ENCODE measurements at regions not wholly inside any gene's neighbourhood (a gene's known extent, or its start where the extent isn't known, plus 50 kb on each side); places are given as distances from the start of the nearest gene placed in this dataset.
"Not testable (repeated sequence)": the region's sequence is repeated elsewhere in the genome, so short reads cannot be mapped to it uniquely, and the experiment has no call there.

- Histone ChIP-seq H2AK5ac (ENCODE audit: low read depth, low read length) (no peak overlapping the region), H2BK15ac (ENCODE audit: low read length) (no peak overlapping the region), H3K18ac (ENCODE audit: low read length) (no peak overlapping the region), H3K4ac (ENCODE audit: low read length) (no peak overlapping the region), H2BK12ac (ENCODE audit: low read length) (no peak overlapping the region), H3K27ac (replicated peaks; ENCODE audit: low read length) (no peak overlapping the region), H3K4me3 (ENCODE audit: low read length in 2 of 2) (no peak overlapping the region), H3K23ac (ENCODE audit: low read depth, low read length, poor library complexity) (no peak overlapping the region), H3K9ac (ENCODE audit: low read depth, low read length, poor library complexity) (no peak overlapping the region), H3K14ac (ENCODE audit: low read length) (no peak overlapping the region), H2AFZ (ENCODE audit: low read length) (no peak overlapping the region), H3K9me3 (replicated peaks in 1 of 2; ENCODE audit: control insufficient read depth in 2 of 2, insufficient read depth in 1 of 2, low read depth in 1 of 2, low read length in 2 of 2) (peaks cover 2 to 9% of the 10 kb centered on the region in 2 donors), H2BK5ac (ENCODE audit: low read length) (no peak overlapping the region), H4K91ac (ENCODE audit: low read depth, low read length, poor library complexity) (no peak overlapping the region), H3K79me1 (ENCODE audit: low read depth, low read length) (no peaks in the 10 kb centered on the region), H3K36me3 (replicated peaks in 1 of 2; ENCODE audit: control insufficient read depth in 2 of 2, insufficient read depth in 2 of 2, low read length in 2 of 2) (no peaks in the 10 kb centered on the region), H3K4me1 (ENCODE audit: control insufficient read depth in 2 of 2, insufficient read depth in 1 of 2, low read depth in 1 of 2, low read length in 2 of 2) (no peaks in the 10 kb centered on the region), H3K27me3 (ENCODE audit: control insufficient read depth in 3 of 3, insufficient read depth in 3 of 3, low read depth in 1 of 3, low read length in 3 of 3) (no peaks in the 10 kb centered on the region), H3K4me2 (ENCODE audit: insufficient read depth, low read length, poor library complexity, severe bottlenecking) (no peak overlapping the region), H4K8ac (ENCODE audit: low read depth, low read length) (no peak overlapping the region), H2BK120ac (ENCODE audit: low read depth, low read length) (no peak overlapping the region)
- DNase-seq (ENCODE audit: low spot score), result no peak
- no CpG with 5 or more reads among the region's 2 CpGs for WGBS, 2 donors (ENCODE audit: extremely low coverage in 2 of 2, insufficient read length in 2 of 2, insufficient replicate concordance in 1 of 2)
Observed at GRCh38 chr13:104608331-104608730, 1542.1 kb upstream of the SLC10A2 start.

- no CpG with 5 or more reads among the region's 7 CpGs for WGBS, 2 donors (ENCODE audit: extremely low coverage in 2 of 2, insufficient read length in 2 of 2, insufficient replicate concordance in 1 of 2)
- not testable (repeated sequence) for H3K79me1 ChIP-seq (ENCODE audit: low read depth, low read length); H3K27ac ChIP-seq (replicated peaks; ENCODE audit: low read length); DNase-seq (ENCODE audit: low spot score); H2AK5ac ChIP-seq (ENCODE audit: low read depth, low read length); H3K4ac ChIP-seq (ENCODE audit: low read length); H3K36me3 ChIP-seq (replicated peaks in 1 of 2; ENCODE audit: control insufficient read depth in 2 of 2, insufficient read depth in 2 of 2, low read length in 2 of 2); H2BK5ac ChIP-seq (ENCODE audit: low read length); H3K4me1 ChIP-seq (ENCODE audit: control insufficient read depth in 2 of 2, insufficient read depth in 1 of 2, low read depth in 1 of 2, low read length in 2 of 2); H2BK120ac ChIP-seq (ENCODE audit: low read depth, low read length); H2BK12ac ChIP-seq (ENCODE audit: low read length); H3K4me2 ChIP-seq (ENCODE audit: insufficient read depth, low read length, poor library complexity, severe bottlenecking); H2AFZ ChIP-seq (ENCODE audit: low read length); H3K23ac ChIP-seq (ENCODE audit: low read depth, low read length, poor library complexity); H3K14ac ChIP-seq (ENCODE audit: low read length); H3K18ac ChIP-seq (ENCODE audit: low read length); H3K9me3 ChIP-seq (replicated peaks in 1 of 2; ENCODE audit: control insufficient read depth in 2 of 2, insufficient read depth in 1 of 2, low read depth in 1 of 2, low read length in 2 of 2); H2BK15ac ChIP-seq (ENCODE audit: low read length); H3K4me3 ChIP-seq (ENCODE audit: low read length in 2 of 2); H4K91ac ChIP-seq (ENCODE audit: low read depth, low read length, poor library complexity); H3K27me3 ChIP-seq (ENCODE audit: control insufficient read depth in 3 of 3, insufficient read depth in 3 of 3, low read depth in 1 of 3, low read length in 3 of 3); H3K9ac ChIP-seq (ENCODE audit: low read depth, low read length, poor library complexity); H4K8ac ChIP-seq (ENCODE audit: low read depth, low read length)
Observed at GRCh38 chr13:104605435-104605834, 1539.2 kb upstream of the SLC10A2 start.

DNA sequence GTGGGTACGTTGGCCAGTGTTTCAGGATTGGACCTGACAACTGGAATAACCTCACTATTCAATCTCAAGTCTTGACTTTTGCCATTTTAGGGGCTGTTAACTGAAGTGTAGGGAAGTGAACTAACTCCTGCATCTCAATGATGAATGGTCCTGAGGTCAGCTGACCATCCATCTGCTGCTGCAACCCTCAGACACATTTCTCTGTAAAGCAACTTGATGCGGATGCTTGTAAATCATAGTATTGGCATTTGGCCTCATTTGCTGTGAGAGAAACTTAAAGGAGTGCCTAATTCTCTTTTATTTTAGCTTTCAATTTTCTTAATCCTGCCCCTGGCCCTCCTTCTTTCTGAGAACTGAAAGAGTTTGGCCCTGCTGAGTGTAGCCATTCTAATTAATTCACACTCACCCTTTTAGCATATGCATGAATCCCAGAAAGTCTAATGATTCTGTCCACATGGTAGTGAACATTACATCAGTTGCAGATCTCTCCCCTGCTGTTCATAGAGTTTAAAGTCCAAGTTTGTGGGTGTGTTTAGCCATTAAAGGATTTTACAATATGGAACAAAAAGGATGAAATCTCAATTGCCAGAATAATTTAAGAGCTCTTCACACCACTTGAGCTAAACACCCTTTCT lies 1531.4 kb upstream of the SLC10A2 start:
- DNase-seq (ENCODE audit: low spot score), result no peak
- no peaks in the 10 kb centered on the region for H3K9me3 ChIP-seq (replicated peaks in 1 of 2; ENCODE audit: control insufficient read depth in 2 of 2, insufficient read depth in 1 of 2, low read depth in 1 of 2, low read length in 2 of 2)

DNA sequence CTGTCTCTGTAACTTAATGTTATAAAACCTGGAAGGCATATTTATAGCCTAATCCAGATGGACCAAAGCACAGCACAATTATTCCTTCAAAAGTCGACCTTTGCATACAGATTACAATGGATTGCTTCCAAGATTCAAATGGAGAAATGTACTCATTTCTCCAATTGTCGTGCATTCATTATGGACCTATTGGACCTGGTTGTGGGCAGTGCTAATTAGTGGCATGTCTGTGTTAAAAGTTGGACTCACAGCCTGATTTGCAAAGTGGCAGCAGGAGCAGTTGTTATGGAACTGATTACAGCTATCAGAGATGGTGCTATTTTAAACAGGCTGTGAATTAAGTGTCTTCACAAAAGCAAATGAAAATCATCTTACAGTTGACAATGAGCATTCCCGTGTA lies 1529.3 kb upstream of the SLC10A2 start:
- no peak overlapping the region for H3K27ac ChIP-seq (replicated peaks; ENCODE audit: low read length)
- no peaks in the 10 kb centered on the region for H3K27me3 ChIP-seq (ENCODE audit: control insufficient read depth in 3 of 3, insufficient read depth in 3 of 3, low read depth in 1 of 3, low read length in 3 of 3)
- DNase-seq (ENCODE audit: low spot score), result no peak
- H3K18ac ChIP-seq (ENCODE audit: low read length), result no peak overlapping the region
- H2AK5ac ChIP-seq (ENCODE audit: low read depth, low read length), result no peak overlapping the region
- H3K4ac ChIP-seq (ENCODE audit: low read length), result no peak overlapping the region
- H3K36me3 ChIP-seq (replicated peaks in 1 of 2; ENCODE audit: control insufficient read depth in 2 of 2, insufficient read depth in 2 of 2, low read length in 2 of 2), result no peaks in the 10 kb centered on the region
- H3K23ac ChIP-seq (ENCODE audit: low read depth, low read length, poor library complexity), result no peak overlapping the region
- H2AFZ ChIP-seq (ENCODE audit: low read length), result no peak overlapping the region
- H2BK15ac ChIP-seq (ENCODE audit: low read length), result no peak overlapping the region
- no peak overlapping the region for H3K4me2 ChIP-seq (ENCODE audit: insufficient read depth, low read length, poor library complexity, severe bottlenecking)
- no peak overlapping the region for H3K14ac ChIP-seq (ENCODE audit: low read length)
- no peaks in the 10 kb centered on the region for H3K79me1 ChIP-seq (ENCODE audit: low read depth, low read length)
- WGBS, 2 donors (ENCODE audit: extremely low coverage in 2 of 2, insufficient read length in 2 of 2, insufficient replicate concordance in 1 of 2), result no CpG with 5 or more reads among the region's 3 CpGs
- H3K9me3 ChIP-seq (replicated peaks in 1 of 2; ENCODE audit: control insufficient read depth in 2 of 2, insufficient read depth in 1 of 2, low read depth in 1 of 2, low read length in 2 of 2), result no peaks in the 10 kb centered on the region
- peaks cover 2 to 6% of the 10 kb centered on the region in 2 donors for H3K4me1 ChIP-seq (ENCODE audit: control insufficient read depth in 2 of 2, insufficient read depth in 1 of 2, low read depth in 1 of 2, low read length in 2 of 2)
- no peak overlapping the region for H2BK120ac ChIP-seq (ENCODE audit: low read depth, low read length)
- no peak overlapping the region for H2BK12ac ChIP-seq (ENCODE audit: low read length)
- H3K4me3 ChIP-seq (ENCODE audit: low read length in 2 of 2), result no peak overlapping the region
- no peak overlapping the region for H3K9ac ChIP-seq (ENCODE audit: low read depth, low read length, poor library complexity)
- no peak overlapping the region for H2BK5ac ChIP-seq (ENCODE audit: low read length)
- H4K8ac ChIP-seq (ENCODE audit: low read depth, low read length), result no peak overlapping the region
- no peak overlapping the region for H4K91ac ChIP-seq (ENCODE audit: low read depth, low read length, poor library complexity)

More for the DNA sequence above, 1531.4 kb upstream of the SLC10A2 start:
- Histone ChIP-seq H3K9ac (ENCODE audit: low read depth, low read length, poor library complexity) (no peak overlapping the region), H3K4ac (ENCODE audit: low read length) (no peak overlapping the region), H3K4me2 (ENCODE audit: insufficient read depth, low read length, poor library complexity, severe bottlenecking) (no peak overlapping the region), H3K4me1 (ENCODE audit: control insufficient read depth in 2 of 2, insufficient read depth in 1 of 2, low read depth in 1 of 2, low read length in 2 of 2) (peaks cover 2 to 6% of the 10 kb centered on the region in 2 donors), H4K91ac (ENCODE audit: low read depth, low read length, poor library complexity) (no peak overlapping the region), H2AFZ (ENCODE audit: low read length) (peak overlapping the region; percentile 80), H3K79me1 (ENCODE audit: low read depth, low read length) (no peaks in the 10 kb centered on the region), H3K4me3 (ENCODE audit: low read length in 2 of 2) (no peak overlapping the region), H3K27me3 (ENCODE audit: control insufficient read depth in 3 of 3, insufficient read depth in 3 of 3, low read depth in 1 of 3, low read length in 3 of 3) (no peaks in the 10 kb centered on the region), H3K36me3 (replicated peaks in 1 of 2; ENCODE audit: control insufficient read depth in 2 of 2, insufficient read depth in 2 of 2, low read length in 2 of 2) (no peaks in the 10 kb centered on the region), H2AK5ac (ENCODE audit: low read depth, low read length) (no peak overlapping the region), H3K14ac (ENCODE audit: low read length) (no peak overlapping the region), H2BK15ac (ENCODE audit: low read length) (no peak overlapping the region), H4K8ac (ENCODE audit: low read depth, low read length) (no peak overlapping the region), H2BK5ac (ENCODE audit: low read length) (no peak overlapping the region), H2BK12ac (ENCODE audit: low read length) (no peak overlapping the region), H2BK120ac (ENCODE audit: low read depth, low read length) (no peak overlapping the region), H3K27ac (replicated peaks; ENCODE audit: low read length) (no peak overlapping the region), H3K18ac (ENCODE audit: low read length) (no peak overlapping the region), H3K23ac (ENCODE audit: low read depth, low read length, poor library complexity) (no peak overlapping the region)
- no CpG with 5 or more reads among the region's 2 CpGs for WGBS, 2 donors (ENCODE audit: extremely low coverage in 2 of 2, insufficient read length in 2 of 2, insufficient replicate concordance in 1 of 2)

Measured in neuronal stem cell (in vitro differentiated cells).